Astrocyte (in vitro differentiated cells and primary cell): ENCODE measurements at regions not wholly inside any gene's neighbourhood (a gene's known extent, or its start where the extent isn't known, plus 50 kb on each side); places are given as distances from the start of the nearest gene placed in this dataset.

ENCODE experiments used
- EZH2 ChIP-seq: IDR thresholded peaks from 2 replicates; pipeline ENCODE4 v1.6.1; 2012; ENCODE audit warnings: mild to moderate bottlenecking, low read length, inconsistent platforms; ENCODE audit not compliant: insufficient read depth
- TF ChIP-seq, protein P1 (sequence below): IDR thresholded peaks from 2 replicates; pipeline ENCODE4 v1.5.1; 2011; ENCODE audit warnings: low read depth, mild to moderate bottlenecking, inconsistent platforms, low read length, moderate library complexity; ENCODE audit not compliant: insufficient read depth

DNA sequence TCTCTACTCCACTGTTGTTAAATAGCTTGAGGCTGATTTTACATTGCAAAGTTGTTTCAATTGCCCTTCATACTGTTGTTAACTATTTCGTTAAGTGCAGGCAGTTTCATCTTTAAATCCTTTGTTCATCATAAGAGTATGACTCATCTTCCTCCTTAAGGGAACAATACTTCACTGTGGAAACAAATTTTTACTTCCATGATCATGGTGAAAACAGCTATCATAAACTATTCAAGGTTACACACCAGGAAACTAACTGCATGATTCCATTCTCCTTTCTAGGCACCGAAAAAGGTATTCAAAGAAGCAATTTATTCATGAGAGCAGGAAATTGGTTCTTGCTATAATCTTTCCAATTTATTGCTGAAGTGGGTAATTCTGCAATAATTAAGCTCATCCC lies 593.2 kb downstream of the LRRIQ3 start:
- TF ChIP-seq, protein P1, sequence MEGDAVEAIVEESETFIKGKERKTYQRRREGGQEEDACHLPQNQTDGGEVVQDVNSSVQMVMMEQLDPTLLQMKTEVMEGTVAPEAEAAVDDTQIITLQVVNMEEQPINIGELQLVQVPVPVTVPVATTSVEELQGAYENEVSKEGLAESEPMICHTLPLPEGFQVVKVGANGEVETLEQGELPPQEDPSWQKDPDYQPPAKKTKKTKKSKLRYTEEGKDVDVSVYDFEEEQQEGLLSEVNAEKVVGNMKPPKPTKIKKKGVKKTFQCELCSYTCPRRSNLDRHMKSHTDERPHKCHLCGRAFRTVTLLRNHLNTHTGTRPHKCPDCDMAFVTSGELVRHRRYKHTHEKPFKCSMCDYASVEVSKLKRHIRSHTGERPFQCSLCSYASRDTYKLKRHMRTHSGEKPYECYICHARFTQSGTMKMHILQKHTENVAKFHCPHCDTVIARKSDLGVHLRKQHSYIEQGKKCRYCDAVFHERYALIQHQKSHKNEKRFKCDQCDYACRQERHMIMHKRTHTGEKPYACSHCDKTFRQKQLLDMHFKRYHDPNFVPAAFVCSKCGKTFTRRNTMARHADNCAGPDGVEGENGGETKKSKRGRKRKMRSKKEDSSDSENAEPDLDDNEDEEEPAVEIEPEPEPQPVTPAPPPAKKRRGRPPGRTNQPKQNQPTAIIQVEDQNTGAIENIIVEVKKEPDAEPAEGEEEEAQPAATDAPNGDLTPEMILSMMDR = no peak
- TF ChIP-seq EZH2 = no peak
